OCI-LY1 (cell line): ENCODE measurements at regions not wholly inside any gene's neighbourhood (a gene's known extent, or its start where the extent isn't known, plus 50 kb on each side); places are given as distances from the start of the nearest gene placed in this dataset.

Experiments used
- H2AFZ ChIP-seq: fragments of 200-600 bp; sonication (generic), shearing (Covaris generic); 2 replicates; pipeline ENCODE4 v1.6.0; 2014; ENCODE audit warnings: antibody characterized with exemption, mild to moderate bottlenecking, low read length
- H3F3A ChIP-seq: fragments of 200-600 bp; sonication (generic), shearing (Covaris generic); 2 replicates; pipeline ENCODE4 v1.6.0; 2014; ENCODE audit warnings: mild to moderate bottlenecking, antibody characterized with exemption, low read length, moderate library complexity; ENCODE audit not compliant: insufficient read depth
- H3K27ac ChIP-seq: fragments of 200-600 bp; sonication (generic); 2 replicates; pipeline ENCODE4 v1.5.1; 2014; ENCODE audit warnings: low read length, mixed run types, mild to moderate bottlenecking, low read depth; ENCODE audit not compliant: poor library complexity, severe bottlenecking
- H3K27me3 ChIP-seq: fragments of 200-600 bp; sonication (generic); 2 replicates; pipeline ENCODE4 v1.6.0; 2014; ENCODE audit warnings: antibody characterized with exemption, mild to moderate bottlenecking, low read length, moderate library complexity; ENCODE audit not compliant: insufficient read depth
- H3K36me3 ChIP-seq: fragments of 200-600 bp; sonication (generic); 2 replicates; pipeline ENCODE4 v1.6.1; 2014; ENCODE audit warnings: mild to moderate bottlenecking, antibody characterized with exemption, low read length, moderate library complexity, mixed read lengths; ENCODE audit not compliant: insufficient read depth
- H3K4me1 ChIP-seq: fragments of 200-600 bp; sonication (generic); 2 replicates; pipeline ENCODE4 v1.5.1; 2014; ENCODE audit warnings: mild to moderate bottlenecking, low read length, moderate library complexity; ENCODE audit not compliant: insufficient read depth, severe bottlenecking
- H3K4me2 ChIP-seq: fragments of 200-600 bp; sonication (generic), shearing (Covaris generic); 2 replicates; pipeline ENCODE4 v1.6.1; 2014; ENCODE audit warnings: low read length
- H3K4me3 ChIP-seq: fragments of 200-600 bp; sonication (generic); 2 replicates; pipeline ENCODE4 v1.5.1; 2014; ENCODE audit warnings: low read length, low read depth, mild to moderate bottlenecking, mixed read lengths; ENCODE audit not compliant: poor library complexity, severe bottlenecking
- H3K79me2 ChIP-seq: fragments of 200-600 bp; shearing (Covaris generic); 2 replicates; pipeline ENCODE4 v1.6.1; 2016; ENCODE audit warnings: mixed run types, low read length, mixed read lengths; ENCODE audit not compliant: insufficient read depth
- H3K9ac ChIP-seq: fragments of 200-600 bp; sonication (generic), shearing (Covaris generic); 2 replicates; pipeline ENCODE4 v1.6.1; 2014; ENCODE audit warnings: mild to moderate bottlenecking, low read length, mixed read lengths
- H3K9me2 ChIP-seq: fragments of 200-600 bp; sonication (generic), shearing (Covaris generic); 2 replicates; pipeline ENCODE4 v1.6.1; 2014; ENCODE audit warnings: low read depth, mild to moderate bottlenecking, low read length, mixed read lengths
- H3K9me3 ChIP-seq: fragments of 200-600 bp; shearing (Covaris generic); 2 replicates; pipeline ENCODE4 v1.6.1; 2014; ENCODE audit warnings: low read length, mixed read lengths
- H4K20me1 ChIP-seq: fragments of 200-600 bp; sonication (generic), shearing (Covaris generic); 2 replicates; pipeline ENCODE4 v1.6.0; 2016; ENCODE audit warnings: mild to moderate bottlenecking, low read length; ENCODE audit not compliant: insufficient read depth
- CTCF ChIP-seq: fragments of 200-600 bp; sonication (generic), shearing (Covaris generic); IDR thresholded peaks from 2 replicates; pipeline ENCODE4 v1.5.1; 2017; ENCODE audit warnings: mild to moderate bottlenecking, antibody characterized with exemption, low read length, moderate library complexity, mixed read lengths
- EZH2 ChIP-seq: fragments of 200-600 bp; sonication (generic), shearing (Covaris generic); IDR thresholded peaks from 2 replicates; pipeline ENCODE4 v1.8.0; 2017; ENCODE audit warnings: borderline replicate concordance, mixed run types, mild to moderate bottlenecking, antibody characterized with exemption, low read length, moderate library complexity, mixed read lengths

DNA sequence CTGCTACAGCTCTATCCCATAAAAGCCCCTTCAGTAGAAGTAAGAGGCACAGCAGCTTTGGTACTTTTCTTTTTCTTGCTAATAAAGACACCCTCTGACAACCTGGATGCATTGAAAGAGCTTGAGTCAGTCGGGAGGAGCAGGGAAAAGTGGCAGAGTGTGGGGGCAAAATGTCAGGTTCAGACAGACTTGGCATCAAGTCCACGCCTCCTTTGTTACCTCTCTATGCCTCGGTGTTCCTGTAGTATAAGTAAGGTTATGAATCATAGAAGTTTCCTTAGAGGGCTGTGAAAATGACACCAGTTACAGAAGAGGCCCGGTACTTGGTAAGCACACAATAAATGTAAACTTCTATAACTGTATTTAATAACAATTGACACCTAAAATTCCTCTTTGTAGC lies 133.9 kb downstream of the ESM1 start:
- Histone ChIP-seq H3K79me2 (no peaks in the 10 kb centered on the region), H3K4me2 (no peak overlapping the region), H3K36me3 (no peaks in the 10 kb centered on the region), H3K27ac (no peak overlapping the region), H3K9me2 (no peaks in the 10 kb centered on the region), H3K27me3 (no peaks in the 10 kb centered on the region), H2AFZ (no peak overlapping the region), H3K9ac (no peak overlapping the region), H3F3A (no peaks in the 10 kb centered on the region), H3K9me3 (no peaks in the 10 kb centered on the region), H4K20me1 (no peaks in the 10 kb centered on the region), H3K4me3 (no peak overlapping the region), H3K4me1 (no peaks in the 10 kb centered on the region)
- TF ChIP-seq EZH2 (no peak), CTCF (no peak)

DNA sequence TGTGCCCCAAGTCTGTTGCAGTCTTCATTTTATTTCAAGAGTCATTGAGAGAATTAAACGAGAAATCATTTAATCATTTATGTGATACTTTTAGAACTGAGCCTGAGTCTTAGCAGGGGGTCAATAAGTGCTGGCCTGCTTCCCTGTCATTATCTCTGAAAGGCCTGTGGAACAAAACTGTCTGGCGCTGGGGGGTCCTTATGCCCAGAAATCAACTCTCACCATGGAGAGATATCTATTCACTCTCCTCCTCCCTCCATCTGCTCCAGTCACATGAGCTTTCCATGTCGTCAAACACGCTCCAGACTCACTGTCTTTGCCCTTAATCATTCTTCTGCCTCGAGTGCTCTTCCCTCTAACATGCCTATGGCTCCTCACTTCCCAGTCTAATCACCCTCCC lies 136.8 kb downstream of the ESM1 start:
- Histone ChIP-seq H3K9me3 (no peaks in the 10 kb centered on the region), H3K79me2 (no peaks in the 10 kb centered on the region), H3F3A (no peaks in the 10 kb centered on the region), H3K36me3 (no peaks in the 10 kb centered on the region), H3K4me3 (no peak overlapping the region), H3K4me1 (peaks cover 4% of the 10 kb centered on the region), H2AFZ (no peak overlapping the region), H3K27ac (no peak overlapping the region), H3K4me2 (no peak overlapping the region), H3K27me3 (no peaks in the 10 kb centered on the region), H3K9ac (no peak overlapping the region), H4K20me1 (no peaks in the 10 kb centered on the region), H3K9me2 (no peaks in the 10 kb centered on the region)
- TF ChIP-seq EZH2 (no peak), CTCF (no peak)

DNA sequence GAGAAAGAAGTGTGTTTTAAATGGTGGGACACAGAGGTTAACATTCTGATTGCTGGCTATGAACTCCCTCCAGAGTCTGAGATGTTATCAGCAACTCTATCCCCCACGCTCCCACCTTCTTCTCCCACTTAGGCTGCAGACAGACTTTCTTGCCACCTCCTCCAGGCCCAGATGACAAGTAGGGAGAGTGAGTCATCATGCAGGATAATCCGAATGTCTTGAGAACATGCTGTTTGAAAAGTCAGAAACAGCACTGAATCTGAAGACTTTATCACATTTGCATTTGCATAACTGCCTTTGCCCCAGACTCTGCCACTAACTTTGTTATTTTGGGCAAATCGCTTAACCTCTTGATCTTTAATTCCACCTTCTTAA lies 139.8 kb downstream of the ESM1 start:
- no peak overlapping the region for H3K9ac ChIP-seq
- no peak overlapping the region for H3K4me3 ChIP-seq
- H4K20me1 ChIP-seq, result no peaks in the 10 kb centered on the region
- no peaks in the 10 kb centered on the region for H3K9me3 ChIP-seq
- H3K4me2 ChIP-seq, result no peak overlapping the region
- no peaks in the 10 kb centered on the region for H3F3A ChIP-seq
- no peaks in the 10 kb centered on the region for H3K9me2 ChIP-seq
- no peaks in the 10 kb centered on the region for H3K27me3 ChIP-seq
- peaks cover 4% of the 10 kb centered on the region for H3K4me1 ChIP-seq
- no peak overlapping the region for H3K27ac ChIP-seq
- TF ChIP-seq EZH2 (no peak), CTCF (no peak)
- H2AFZ ChIP-seq, result no peak overlapping the region
- H3K36me3 ChIP-seq, result no peaks in the 10 kb centered on the region
- no peaks in the 10 kb centered on the region for H3K79me2 ChIP-seq
